ENCODE measurements at regions not wholly inside any gene's neighbourhood (a gene's known extent, or its start where the extent isn't known, plus 50 kb on each side); places are given as distances from the start of the nearest gene placed in this dataset.

- TF ChIP-seq EP300 (IDR thresholded peaks at IDR 0.05) (no peak), CTCF (IDR thresholded peaks at IDR 0.05) (no peak), POLR2A (IDR thresholded peaks at IDR 0.05) (no peak), POLR2AphosphoS5 (IDR thresholded peaks at IDR 0.05) (no peak)
- Histone ChIP-seq H3K9me3 (no peaks in the 10 kb centered on the region), H3K36me3 (no peaks in the 10 kb centered on the region), H3K4me1 (peaks cover 6% of the 10 kb centered on the region), H3K4me3 (no peak overlapping the region), H3K27ac (no peak overlapping the region), H3K27me3 (no peaks in the 10 kb centered on the region)
- WGBS: 56% methylated on average over 2 of the region's 2 CpGs
- no peak for DNase-seq (ENCODE audit: low spot score in 2 of 2)
Observed at GRCh38 chr12:47422611-47423010, 283.2 kb downstream of the RPAP3 start.

GRCh38 chr12:47419497-47419896 lies 286.3 kb downstream of the RPAP3 start:
- Histone ChIP-seq H3K9me3 (no peaks in the 10 kb centered on the region), H3K36me3 (no peaks in the 10 kb centered on the region), H3K4me1 (peaks cover 6% of the 10 kb centered on the region), H3K27ac (no peak overlapping the region), H3K27me3 (no peaks in the 10 kb centered on the region), H3K4me3 (no peak overlapping the region)
- TF ChIP-seq EP300 (IDR thresholded peaks at IDR 0.05) (no peak), POLR2AphosphoS5 (IDR thresholded peaks at IDR 0.05) (no peak), CTCF (IDR thresholded peaks at IDR 0.05) (no peak), POLR2A (IDR thresholded peaks at IDR 0.05) (no peak)
- WGBS: 67% methylated on average over 2 of the region's 2 CpGs
- no peak for DNase-seq (ENCODE audit: low spot score in 2 of 2)

GRCh38 chr12:47417955-47418354 lies 287.9 kb downstream of the RPAP3 start:
- Histone ChIP-seq H3K36me3 (no peaks in the 10 kb centered on the region), H3K4me3 (no peak overlapping the region), H3K9me3 (no peaks in the 10 kb centered on the region), H3K27me3 (no peaks in the 10 kb centered on the region), H3K27ac (no peak overlapping the region), H3K4me1 (peaks cover 6% of the 10 kb centered on the region)
- no peak for DNase-seq (ENCODE audit: low spot score in 2 of 2)
- no peak for TF ChIP-seq POLR2A (IDR thresholded peaks at IDR 0.05)
- TF ChIP-seq EP300 (IDR thresholded peaks at IDR 0.05): no peak
- TF ChIP-seq CTCF (IDR thresholded peaks at IDR 0.05): no peak
- WGBS: 50% methylated on average over 1 of the region's 1 CpG

GRCh38 chr12:47417121-47417520 lies 288.7 kb downstream of the RPAP3 start:
- no peak for DNase-seq (ENCODE audit: low spot score in 2 of 2)
- Histone ChIP-seq H3K9me3 (no peaks in the 10 kb centered on the region), H3K36me3 (no peaks in the 10 kb centered on the region), H3K27ac (no peak overlapping the region), H3K27me3 (no peaks in the 10 kb centered on the region), H3K4me3 (no peak overlapping the region), H3K4me1 (peaks cover 6% of the 10 kb centered on the region)
- WGBS: 51% methylated on average over 6 of the region's 6 CpGs
- TF ChIP-seq POLR2AphosphoS5 (IDR thresholded peaks at IDR 0.05) (no peak), EP300 (IDR thresholded peaks at IDR 0.05) (no peak), CTCF (IDR thresholded peaks at IDR 0.05) (no peak), POLR2A (IDR thresholded peaks at IDR 0.05) (no peak)

- TF ChIP-seq POLR2AphosphoS5 (IDR thresholded peaks at IDR 0.05): no peak
- TF ChIP-seq POLR2A (IDR thresholded peaks at IDR 0.05): no peak
- no peak for TF ChIP-seq CTCF (IDR thresholded peaks at IDR 0.05)
- TF ChIP-seq EP300 (IDR thresholded peaks at IDR 0.05): no peak
- no peak overlapping the region for H3K27ac ChIP-seq
- no peaks in the 10 kb centered on the region for H3K27me3 ChIP-seq
- H3K4me1 ChIP-seq: peaks cover 6% of the 10 kb centered on the region
- H3K4me3 ChIP-seq: no peak overlapping the region
- no peak for DNase-seq (ENCODE audit: low spot score in 2 of 2)
- H3K9me3 ChIP-seq: no peaks in the 10 kb centered on the region
- no peaks in the 10 kb centered on the region for H3K36me3 ChIP-seq
- WGBS: 49% methylated on average over 4 of the region's 4 CpGs
Observed at GRCh38 chr12:47415054-47415453, 290.8 kb downstream of the RPAP3 start.

Measured in suprapubic skin (tissue), 4 donors.